Mesenteric fat pad (tissue), 1 donor: ENCODE measurements at regions not wholly inside any gene's neighbourhood (a gene's known extent, or its start where the extent isn't known, plus 50 kb on each side); places are given as distances from the start of the nearest gene placed in this dataset.

Source experiments
- DNase-seq: peaks from one replicate; pipeline ENCODE4 v3.0.0-alpha.2; 2020; ENCODE audit warnings: low spot score
- donor health status: DM: yes; HTN: yes; CAD: no.

DNA sequence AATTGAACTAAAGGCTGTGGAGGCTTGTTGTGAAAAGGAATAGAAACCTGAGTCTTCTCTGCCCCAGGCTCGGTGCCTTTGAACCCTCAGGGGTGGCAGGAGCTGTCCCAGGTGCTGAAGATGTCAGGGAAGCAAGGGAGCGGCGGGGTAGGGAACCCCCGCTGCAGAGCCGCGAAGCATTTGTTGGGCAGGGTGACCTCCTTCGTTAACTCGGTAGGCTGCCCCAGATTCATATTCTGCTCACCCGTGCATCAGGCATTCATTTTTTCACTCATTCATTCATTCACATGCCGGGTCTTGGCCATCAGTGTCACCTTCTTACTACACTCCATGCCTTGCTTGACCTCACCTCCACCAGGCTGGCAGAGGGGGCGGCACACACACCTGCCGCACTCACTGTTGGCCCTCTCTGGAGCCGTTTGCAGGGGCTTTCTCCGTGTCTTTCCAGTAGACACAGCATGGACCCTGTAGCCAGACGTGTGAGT lies 618.9 kb downstream of the BRD1 start:
- peak; percentile 59 for DNase-seq

DNA sequence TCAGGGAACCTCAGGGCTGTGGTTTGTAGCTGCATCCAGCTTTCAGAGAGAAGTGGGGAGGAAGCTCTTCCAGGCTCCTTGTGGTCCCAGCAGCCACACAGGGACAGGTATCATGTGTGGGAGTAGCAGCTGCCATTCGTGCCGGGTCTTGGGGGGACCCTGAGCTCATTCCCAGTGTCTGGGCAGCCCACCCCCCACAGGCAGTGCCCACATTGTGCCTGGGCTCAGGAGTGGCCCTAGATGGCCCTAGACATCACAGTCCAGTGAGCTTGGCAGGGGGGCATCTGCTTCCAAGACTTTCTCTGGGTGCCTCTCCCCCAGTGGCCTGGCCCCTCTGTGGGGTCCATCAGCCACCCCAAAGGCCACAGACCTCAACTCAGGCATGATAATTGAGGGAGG lies 619.7 kb downstream of the BRD1 start:
- peak; percentile 73 for DNase-seq

DNA sequence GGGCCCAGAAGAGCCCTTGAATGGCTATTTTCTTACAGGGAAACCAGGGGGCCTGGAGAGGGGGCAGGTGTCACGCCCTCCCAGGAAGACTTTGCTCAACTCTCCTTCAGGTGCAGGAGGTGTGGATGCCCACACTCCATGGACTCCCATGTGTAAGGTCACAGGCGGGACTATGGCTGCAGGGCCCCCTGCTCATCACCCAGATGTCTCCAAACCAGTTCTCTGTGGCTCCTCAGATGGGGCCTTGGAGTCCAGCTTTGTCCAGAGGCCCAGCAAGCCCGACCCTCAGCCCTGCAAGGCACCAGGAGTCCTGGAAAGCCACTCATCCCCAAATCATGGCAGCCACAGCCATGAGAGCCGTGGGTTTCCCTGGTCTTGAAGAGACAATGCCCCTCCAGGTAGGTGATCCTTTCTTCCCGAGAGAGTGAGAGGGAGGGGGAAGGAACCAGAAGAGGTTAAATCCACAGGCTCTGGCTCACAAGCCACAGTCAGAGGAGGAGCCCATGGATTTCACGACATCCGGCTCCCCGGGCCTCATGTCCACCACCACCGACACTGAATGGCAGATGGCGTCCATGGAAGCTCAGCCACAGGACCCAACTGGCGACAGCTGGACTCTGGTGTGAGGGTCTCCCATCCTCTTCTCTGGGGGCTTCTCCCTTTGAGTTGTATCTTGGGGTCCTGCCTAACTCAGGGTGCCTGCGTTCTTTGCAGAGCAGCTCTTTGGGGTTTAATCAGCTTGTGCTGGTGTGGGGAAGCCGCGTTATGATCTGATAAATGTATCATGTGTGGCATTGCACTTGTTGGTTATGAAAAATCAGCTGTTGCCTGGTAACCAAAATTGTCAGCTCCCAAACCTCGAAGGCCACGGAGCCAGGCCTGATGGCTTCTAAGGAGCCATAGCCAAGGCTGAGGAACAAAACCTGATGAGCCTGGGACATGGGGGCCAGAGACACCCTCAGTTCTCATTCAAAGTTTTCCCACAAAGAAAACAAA lies 620.4 kb downstream of the BRD1 start:
- peak; percentile 47 for DNase-seq

DNA sequence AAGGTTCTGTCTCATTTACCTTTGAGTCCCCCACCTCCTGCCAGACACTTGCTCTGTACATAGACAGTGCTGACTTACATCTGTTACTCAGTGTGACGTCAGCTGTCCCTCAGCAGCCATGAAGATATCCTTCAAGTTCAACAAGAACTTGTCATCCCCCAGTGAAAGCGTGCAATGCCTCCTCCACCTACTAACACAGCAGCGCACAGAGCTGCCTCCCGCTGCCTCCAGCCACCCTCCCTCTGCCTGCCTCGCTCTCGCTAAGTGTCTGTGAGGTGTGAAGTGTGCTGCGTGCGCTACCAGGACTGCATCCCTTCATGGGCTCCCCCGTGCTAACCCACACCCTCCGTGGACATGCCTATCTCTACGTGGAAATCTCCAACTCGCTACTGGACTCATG lies 621.4 kb downstream of the BRD1 start:
- peak; percentile 88 for DNase-seq

DNA sequence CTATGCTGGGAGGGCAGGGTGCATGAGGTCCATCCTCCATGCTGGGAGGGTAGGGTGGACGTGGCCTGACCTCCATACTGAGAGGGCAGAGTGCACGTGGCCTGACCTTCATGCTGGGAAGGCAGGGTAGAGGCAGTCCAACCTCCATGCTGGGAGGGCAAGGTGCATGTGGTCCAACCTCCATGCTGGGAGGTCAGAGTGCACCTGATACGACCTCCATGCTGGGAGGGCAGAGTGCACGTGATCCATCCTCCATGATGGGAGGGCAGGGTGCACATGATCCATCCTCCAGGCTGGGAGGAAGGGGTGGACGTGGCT lies 622.2 kb downstream of the BRD1 start:
- no peak for DNase-seq

DNA sequence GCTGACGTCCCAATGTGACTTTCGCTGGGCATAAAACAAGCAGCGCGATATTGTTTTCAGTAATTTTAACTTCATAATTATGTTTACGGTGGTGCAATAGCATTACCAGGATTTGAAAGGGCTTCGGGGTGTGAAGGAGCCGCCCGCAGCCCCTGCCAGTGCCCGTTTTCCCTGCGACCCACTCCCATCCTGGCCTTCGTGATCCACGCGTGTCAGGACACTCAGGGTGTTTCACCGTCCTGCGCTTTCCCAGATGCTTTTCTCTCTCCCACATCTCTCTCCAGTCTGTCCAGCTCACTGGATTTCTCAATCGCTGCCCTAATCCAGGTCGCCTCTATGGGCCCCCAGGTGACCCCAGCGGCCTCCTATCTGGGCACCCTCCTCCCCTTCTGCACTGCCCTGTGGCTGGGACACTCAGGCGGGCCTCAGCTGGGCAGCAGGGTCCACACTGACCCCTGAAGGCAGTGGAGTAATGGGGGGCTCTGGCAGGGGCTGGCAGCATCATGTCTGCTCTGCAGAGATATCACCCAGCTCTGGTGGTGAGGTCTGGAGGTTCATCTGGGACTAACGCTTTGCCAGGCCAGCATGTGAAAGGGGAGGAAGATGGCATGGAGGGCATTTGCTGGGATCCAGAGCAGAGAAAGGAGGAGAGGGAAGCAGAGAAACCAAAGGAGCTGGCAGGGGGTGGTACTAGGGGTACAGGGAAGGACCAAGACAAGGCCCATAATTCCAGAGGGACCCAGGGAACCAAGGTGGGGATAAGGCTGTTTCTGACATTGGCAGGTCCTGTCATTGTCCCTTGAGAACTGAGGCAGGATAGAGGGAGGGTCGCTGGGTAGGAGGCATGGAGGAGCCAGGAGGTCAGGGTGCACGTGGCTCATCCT lies 622.8 kb downstream of the BRD1 start:
- peak; percentile 78 for DNase-seq

DNA sequence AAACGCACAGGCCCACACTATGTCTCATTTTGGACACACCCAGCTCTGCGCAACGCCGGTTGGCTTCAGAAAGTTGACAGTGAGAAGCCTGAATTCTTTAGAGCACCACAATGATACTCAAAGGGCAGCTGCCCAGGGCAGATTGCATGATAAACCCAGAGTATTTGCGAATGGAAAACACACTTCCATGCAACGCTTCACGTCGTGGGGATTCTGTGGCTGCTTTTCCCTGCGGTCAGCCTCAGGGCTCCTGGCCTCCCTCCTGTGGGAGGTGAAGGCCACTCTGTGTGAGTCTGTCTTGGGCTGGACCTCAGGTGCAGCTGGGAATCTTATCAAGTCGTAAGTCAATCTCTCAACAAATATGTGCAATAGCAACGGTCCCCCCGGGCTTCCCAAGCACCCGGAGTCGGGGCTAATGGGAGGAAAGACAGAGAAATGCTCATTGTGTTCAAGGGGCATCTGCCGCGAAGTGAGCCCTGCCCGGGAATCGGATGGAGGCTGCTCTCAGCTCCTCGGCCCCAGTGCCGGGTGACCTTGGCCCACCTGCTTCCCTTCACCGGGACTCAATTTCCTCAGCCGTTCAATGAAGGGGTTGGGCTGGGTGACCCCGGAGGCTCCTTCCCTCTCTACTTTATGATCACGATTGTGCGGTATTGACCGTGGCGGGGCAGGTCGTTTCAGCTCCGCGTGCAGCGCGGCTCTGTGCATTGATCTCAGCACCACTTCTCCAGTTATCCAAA lies 623.6 kb downstream of the BRD1 start:
- peak; percentile 83 for DNase-seq

DNA sequence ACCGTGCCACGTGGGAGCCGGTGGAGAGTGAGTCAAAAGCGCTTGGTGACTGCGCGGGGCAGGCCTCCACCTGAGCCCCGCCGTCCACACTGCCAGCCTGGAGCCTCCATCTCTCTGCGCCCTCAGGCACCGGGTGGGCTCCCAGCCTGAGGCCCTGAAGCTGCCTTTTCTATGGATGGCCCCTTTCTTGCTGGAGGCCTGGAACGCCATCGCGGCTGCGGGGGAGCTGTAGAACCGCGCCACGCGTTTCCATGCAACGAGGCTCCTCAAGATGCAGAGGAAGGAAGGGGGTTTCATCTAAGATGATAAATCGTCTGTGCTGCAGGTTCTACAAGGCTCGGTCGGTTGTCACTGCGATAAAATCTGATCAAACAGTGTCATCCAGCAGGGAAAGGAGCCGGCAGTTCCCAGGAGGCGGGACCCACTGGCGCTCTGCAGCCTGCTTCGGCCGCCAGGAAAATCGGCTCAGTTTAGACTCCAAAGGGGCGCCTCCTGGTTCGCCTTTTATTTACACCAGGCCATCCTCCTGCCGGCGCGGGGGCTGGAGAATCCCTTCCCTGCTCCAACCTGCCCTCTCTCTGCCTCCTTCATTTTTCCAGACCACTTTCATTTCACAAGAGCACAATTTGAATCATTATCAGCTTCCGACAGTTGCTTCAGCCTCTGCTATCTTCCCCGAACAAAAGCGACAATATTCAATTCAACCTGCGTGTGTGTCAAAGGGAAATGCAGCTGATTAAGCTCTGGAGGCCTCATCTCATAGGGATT lies 624.4 kb downstream of the BRD1 start:
- DNase-seq, result peak; percentile 72

DNA sequence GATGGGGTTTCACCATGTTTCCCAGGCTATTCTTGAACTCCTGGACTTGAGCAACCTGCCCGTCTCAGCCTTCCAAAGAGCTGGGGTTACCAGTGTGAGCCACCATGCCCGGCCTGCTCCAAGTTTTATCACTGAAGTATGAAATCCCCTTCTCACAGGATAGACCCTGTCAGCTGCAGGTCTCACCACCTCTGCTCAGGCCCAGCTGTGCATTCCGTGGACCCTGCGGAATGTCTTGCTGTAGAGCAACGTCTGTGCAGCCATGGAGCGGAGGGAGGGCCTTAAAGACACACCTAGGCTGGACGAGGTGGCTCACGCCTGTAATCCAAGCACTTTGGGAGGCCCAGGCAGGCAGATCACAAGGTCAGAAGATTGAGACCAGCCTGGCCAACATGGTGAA lies 625.4 kb downstream of the BRD1 start:
- peak; percentile 64 for DNase-seq

DNA sequence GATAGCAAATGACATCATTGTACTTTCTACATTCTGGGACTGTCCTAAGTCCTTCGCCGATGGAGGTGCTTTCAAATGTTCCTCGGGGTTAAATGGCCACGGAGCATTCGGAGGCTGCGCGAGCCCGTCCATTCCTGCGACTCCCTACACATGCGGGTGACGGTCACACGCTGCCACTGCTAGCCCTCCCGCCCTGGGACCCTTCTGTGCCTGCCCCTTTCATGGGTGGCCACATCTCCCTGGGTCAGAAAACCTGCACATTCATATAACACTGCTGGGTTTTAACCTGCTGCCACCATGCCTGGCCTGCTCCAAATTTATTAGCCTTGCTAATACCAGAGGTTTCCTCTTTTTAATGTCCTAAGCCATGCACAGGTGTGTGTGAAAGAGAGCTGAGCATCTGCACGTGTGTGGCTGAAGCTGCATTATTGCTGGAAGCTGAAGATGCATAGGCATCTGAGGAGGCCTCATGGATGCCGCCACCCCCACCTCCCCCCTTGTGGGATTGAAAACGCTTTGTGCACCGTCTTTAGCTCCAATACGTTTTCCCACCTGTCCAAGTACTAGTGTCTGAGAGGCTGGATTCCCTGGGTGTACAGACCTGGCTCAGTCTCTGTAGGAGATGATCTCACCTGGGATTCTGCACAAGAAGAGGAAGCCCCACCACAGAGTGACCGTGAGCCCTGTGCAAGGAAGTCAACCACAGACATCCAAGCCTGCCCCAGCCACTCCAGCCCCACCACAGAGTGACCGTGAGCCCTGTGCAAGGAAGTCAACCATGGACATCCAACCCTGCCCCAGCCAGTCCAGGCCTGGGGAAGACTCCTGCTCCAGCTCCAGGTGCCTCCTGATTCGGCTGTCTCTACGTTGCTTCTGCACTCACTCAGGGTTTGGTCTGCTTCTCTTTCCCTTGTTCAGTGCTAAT lies 626.4 kb downstream of the BRD1 start:
- DNase-seq, result peak; percentile 59

DNA sequence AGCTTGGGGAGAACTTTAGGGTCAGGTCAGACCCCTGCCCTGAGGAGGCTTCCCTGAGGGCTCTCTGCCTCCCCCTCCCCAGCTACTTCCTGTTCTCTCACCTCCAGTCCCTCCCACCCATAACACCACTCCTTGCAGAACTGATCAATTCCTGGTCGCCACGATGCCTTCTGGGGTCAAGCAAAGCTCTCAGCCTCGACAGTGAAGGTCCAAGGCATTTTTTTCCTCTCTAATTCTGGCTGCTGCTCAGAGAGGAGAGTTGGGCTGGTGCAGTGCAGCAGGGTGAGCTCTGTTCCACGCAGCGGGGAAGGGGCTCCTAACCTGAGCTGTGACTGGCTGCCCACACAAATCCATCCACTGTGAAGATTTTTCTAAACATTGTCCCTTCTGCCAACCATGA lies 628.4 kb downstream of the BRD1 start:
- peak; percentile 24 for DNase-seq

DNA sequence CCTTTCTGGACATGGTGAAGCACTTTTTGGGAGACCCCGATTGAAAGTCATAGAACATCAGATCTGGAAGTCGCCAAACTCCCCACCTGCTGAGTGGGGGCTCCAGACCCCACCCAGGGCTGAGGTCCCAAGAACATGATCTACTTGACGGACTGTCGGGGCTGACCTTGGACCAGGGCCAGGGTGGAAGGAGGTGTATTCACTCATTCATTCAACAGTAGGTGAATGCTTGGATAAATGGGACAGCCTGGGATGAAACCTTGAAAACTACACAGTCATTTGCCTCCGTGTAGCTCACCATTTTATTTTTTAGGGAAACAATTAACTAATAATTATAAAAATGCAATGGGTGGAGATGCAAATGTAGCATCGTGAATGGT lies 629.0 kb downstream of the BRD1 start:
- peak; percentile 20 for DNase-seq

DNA sequence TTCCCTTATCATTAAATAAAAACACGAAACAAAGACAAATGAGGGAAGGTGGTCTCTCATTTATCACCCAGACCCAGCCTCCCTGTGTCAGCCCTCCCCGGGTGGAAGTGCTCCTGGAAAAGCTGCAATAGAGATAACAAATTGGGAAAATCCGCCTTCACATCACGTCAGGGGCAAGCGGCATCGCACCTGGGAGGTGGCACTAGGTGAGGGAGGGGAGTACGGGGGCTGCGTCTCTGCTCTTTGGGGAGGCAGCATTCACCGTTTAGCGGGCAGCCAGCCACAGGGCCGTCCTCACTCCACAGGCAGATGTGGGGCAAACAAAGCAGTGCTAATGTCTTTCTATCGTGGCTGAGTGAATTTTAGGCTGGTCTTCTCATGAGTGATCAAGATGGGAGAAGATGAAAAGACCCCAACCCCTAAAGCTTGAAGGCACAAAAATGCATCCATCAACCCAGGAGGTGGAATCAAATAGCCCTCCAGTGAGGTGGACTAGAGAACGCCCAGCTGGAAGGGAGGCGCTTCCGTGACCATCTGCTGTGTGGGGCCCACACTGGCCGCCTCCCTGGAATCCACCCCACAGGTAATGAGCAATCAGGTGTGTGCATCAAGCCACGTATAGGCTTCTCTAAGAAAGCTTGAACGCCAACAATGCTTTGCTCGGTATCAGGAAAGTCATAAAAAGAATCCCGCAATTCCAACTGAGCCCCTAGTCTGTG lies 629.5 kb downstream of the BRD1 start:
- DNase-seq, result peak; percentile 72

DNA sequence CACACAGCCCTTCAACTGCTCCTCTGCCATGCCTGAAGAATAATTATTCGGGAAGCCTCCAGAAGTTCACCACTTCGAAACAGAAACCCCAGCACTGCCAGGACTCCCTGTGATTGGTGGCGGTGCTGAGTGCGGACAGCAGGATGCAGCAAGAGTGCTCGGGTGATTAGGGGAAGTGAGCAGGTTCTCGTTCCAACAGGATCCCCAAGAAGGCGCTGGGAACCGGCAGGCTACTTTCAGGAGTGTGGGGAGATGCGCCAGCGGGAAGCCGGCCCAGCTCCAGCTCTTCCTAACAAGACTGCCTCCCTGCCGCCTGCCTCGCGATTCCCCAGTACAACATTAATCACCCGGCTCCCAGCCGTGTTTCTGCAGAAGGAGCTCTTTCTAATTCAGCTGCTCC lies 630.2 kb downstream of the BRD1 start:
- peak; percentile 75 for DNase-seq

DNA sequence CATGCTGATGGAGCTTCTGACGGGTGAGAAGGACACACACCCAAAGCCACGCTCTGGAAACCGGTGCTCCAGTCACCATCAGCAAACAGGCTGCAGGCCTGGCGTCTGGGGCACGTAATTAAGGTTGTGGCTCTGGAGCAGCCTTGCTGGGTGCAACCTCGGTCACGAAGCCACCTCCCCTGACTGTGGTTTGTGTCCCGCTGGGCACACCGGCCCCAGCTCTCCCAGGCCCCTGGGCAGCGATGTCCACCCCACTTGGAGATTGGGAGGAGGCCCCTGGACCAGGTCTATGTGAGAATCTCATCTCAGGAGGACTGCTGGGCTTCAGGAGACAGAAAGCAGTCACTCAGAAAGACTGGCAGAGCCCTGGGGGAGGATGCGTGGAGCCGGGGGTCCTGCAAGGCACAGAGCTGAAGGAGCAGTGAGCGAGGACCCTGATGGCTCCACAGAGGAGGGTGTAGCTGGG lies 631.6 kb downstream of the BRD1 start:
- peak; percentile 53 for DNase-seq

DNA sequence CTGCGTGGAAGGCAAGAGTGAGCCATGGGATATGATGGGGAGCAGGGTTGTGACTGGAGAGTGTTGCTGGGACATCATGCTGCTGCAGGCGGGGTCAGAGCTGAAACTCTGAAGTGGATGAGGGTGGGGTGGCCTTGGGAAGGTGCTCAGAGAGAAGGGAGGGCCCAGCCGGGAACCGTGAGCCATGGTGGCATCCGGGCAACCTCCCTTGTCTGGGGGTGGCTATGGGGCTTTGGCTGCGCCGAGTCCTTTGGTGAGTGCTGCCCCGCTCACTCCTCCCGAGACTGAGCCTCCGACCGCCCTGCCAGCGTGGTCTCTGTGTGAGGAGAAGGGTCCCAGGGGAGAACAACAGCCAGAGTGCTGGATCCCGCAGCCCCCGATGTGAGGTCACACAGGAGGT lies 632.0 kb downstream of the BRD1 start:
- no peak for DNase-seq

DNA sequence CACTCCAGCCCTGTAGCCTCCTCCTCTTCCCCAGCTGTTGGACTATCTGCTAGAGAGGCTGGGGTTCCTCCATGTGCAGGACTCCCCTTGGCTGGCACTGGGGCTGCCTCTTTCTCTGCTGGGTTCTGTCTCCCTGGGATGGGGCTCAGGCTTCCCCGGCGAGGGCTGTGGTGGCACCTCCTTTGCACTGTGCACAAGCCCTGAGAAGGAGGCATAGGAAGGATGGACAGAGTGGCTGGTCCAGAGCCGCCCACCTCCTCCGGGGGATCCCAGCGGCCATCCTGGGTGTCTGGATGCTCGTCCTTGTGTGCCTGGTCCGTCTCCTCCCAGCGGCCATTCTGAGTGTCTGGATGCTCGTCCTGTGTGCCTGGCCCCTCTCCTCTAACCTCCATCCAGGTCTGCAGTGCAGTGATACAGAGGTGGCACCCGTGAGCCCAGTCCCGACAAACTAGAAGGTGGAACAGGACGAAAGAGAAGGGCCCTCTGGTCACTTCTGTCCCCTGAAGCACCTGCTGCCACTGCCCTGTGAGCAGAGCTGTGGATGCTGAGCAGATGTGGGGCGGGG lies 633.7 kb downstream of the BRD1 start:
- no peak for DNase-seq

DNA sequence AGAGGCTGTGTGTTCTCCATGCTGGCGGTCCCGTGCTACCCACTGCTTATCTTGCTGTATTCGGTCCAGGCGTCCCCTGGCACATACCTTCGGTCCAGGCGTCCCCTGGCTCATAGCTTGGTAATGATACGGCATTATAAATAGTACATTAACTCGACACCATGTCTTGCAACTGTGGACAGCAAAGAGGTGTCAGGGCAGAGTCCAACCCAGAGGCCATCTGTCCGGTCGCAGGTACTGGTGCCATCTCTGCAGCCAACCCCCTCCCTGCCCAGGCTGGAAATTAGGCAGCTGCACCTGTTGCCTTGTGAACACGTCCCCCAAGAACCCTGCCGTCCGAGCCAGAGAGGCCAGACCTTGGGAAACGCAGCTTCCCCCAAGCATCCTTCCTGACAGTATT lies 634.3 kb downstream of the BRD1 start:
- no peak for DNase-seq
